ENCODE measurements at regions not wholly inside any gene's neighbourhood (a gene's known extent, or its start where the extent isn't known, plus 50 kb on each side); places are given as distances from the start of the nearest gene placed in this dataset.

DNA sequence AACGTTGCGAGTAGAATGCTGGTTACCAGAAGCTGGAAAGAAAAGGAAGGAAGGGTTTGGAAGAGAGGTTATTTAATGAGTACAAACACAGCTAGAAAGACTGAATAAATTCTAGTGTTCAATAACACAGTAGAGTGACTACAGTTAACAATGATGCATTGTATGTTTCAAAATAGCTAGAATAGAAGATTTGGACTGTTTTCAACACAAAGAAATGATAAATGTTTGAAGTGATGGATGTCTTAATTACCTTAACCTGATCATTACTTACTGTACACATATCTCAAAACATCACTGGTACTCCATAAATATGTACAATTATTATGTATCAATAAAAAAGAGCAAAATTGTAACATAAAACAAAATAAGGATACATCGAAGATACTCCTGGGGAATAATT, 1221.8 kb upstream of the SEL1L start:
- H4K8ac ChIP-seq (ENCODE audit: low read length) = no peak overlapping the region
- peaks cover 6% of the 10 kb centered on the region for H3K9me3 ChIP-seq (ENCODE audit: control insufficient read depth, low read length)
- no peak overlapping the region for H2BK15ac ChIP-seq (ENCODE audit: low read depth, poor library complexity, severe bottlenecking)
- DNase-seq = no peak
- no peak overlapping the region for H3K14ac ChIP-seq (ENCODE audit: low read length in 2 of 2)
- H3K4me3 ChIP-seq (ENCODE audit: insufficient read depth in 1 of 2, low read depth in 1 of 2, low read length in 2 of 2) = no peak overlapping the region
- H3K79me1 ChIP-seq (replicated peaks; ENCODE audit: low read length, poor library complexity, severe bottlenecking) = no peaks in the 10 kb centered on the region
- H4K91ac ChIP-seq (ENCODE audit: low read length) = no peak overlapping the region
- no peak overlapping the region for H2AFZ ChIP-seq (ENCODE audit: low read depth, low read length)
- H3K18ac ChIP-seq (ENCODE audit: low read depth in 1 of 2, low read length in 2 of 2) = no peak overlapping the region
- H3K4me1 ChIP-seq (ENCODE audit: control insufficient read depth, insufficient read depth, low read depth, low read length) = no peaks in the 10 kb centered on the region
- H2BK12ac ChIP-seq (ENCODE audit: low read length in 2 of 2) = no peak overlapping the region
- no peak overlapping the region for H2BK5ac ChIP-seq (ENCODE audit: low read depth, low read length, poor library complexity, severe bottlenecking)
- WGBS = 95% methylated on average over 2 of the region's 3 CpGs
- H3K27me3 ChIP-seq (ENCODE audit: control insufficient read depth in 1 of 2, insufficient read depth in 1 of 2, low read length in 2 of 2) = no peaks in the 10 kb centered on the region
- H3K4me2 ChIP-seq (ENCODE audit: low read length, poor library complexity, severe bottlenecking) = no peak overlapping the region
- H2BK120ac ChIP-seq (ENCODE audit: low read depth, low read length) = no peak overlapping the region
- no peak overlapping the region for H3K4ac ChIP-seq (ENCODE audit: low read depth in 1 of 2, low read length in 2 of 2)
- H2AK5ac ChIP-seq (ENCODE audit: low read length, severe bottlenecking) = no peak overlapping the region
- H3K9ac ChIP-seq (ENCODE audit: low read length) = no peak overlapping the region
- H3K36me3 ChIP-seq (ENCODE audit: control insufficient read depth in 1 of 2, insufficient read depth in 2 of 2, low read depth in 1 of 2, low read length in 2 of 2) = no peaks in the 10 kb centered on the region
- H3K27ac ChIP-seq (ENCODE audit: low read length, poor library complexity, severe bottlenecking) = no peak overlapping the region
- H3K23ac ChIP-seq (ENCODE audit: low read length in 2 of 2) = no peak overlapping the region

DNA sequence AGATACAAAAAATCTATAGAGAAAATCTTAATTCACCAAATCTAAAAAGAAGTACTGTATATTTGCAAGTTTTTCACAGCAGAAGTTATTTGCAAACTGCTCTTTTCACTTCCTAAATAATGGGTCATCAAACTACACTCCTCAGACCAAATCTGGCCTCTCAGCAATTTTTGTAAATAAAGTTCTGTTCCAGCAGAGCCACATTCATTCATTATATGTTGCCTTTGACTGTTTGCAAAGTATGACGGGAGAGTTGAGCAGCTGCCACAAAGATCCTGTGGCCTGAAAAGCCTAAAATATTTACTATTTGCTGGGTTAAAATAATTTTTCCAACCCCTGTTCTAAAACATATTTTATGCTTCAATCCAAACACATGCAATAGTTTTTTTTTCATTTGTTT, 1222.3 kb upstream of the SEL1L start:
- DNase-seq = no peak
- H2AFZ ChIP-seq (ENCODE audit: low read depth, low read length) = no peak overlapping the region
- no peak overlapping the region for H3K14ac ChIP-seq (ENCODE audit: low read length in 2 of 2)
- H2BK5ac ChIP-seq (ENCODE audit: low read depth, low read length, poor library complexity, severe bottlenecking) = no peak overlapping the region
- no peaks in the 10 kb centered on the region for H3K79me1 ChIP-seq (replicated peaks; ENCODE audit: low read length, poor library complexity, severe bottlenecking)
- H4K8ac ChIP-seq (ENCODE audit: low read length) = no peak overlapping the region
- no peak overlapping the region for H3K4ac ChIP-seq (ENCODE audit: low read depth in 1 of 2, low read length in 2 of 2)
- H2BK15ac ChIP-seq (ENCODE audit: low read depth, poor library complexity, severe bottlenecking) = no peak overlapping the region
- no peak overlapping the region for H3K4me2 ChIP-seq (ENCODE audit: low read length, poor library complexity, severe bottlenecking)
- H2BK12ac ChIP-seq (ENCODE audit: low read length in 2 of 2) = no peak overlapping the region
- no peak overlapping the region for H3K9ac ChIP-seq (ENCODE audit: low read length)
- no peaks in the 10 kb centered on the region for H3K4me1 ChIP-seq (ENCODE audit: control insufficient read depth, insufficient read depth, low read depth, low read length)
- no peak overlapping the region for H2AK5ac ChIP-seq (ENCODE audit: low read length, severe bottlenecking)
- no peak overlapping the region for H3K27ac ChIP-seq (ENCODE audit: low read length, poor library complexity, severe bottlenecking)
- H3K36me3 ChIP-seq (ENCODE audit: control insufficient read depth in 1 of 2, insufficient read depth in 2 of 2, low read depth in 1 of 2, low read length in 2 of 2) = no peaks in the 10 kb centered on the region
- no peak overlapping the region for H3K18ac ChIP-seq (ENCODE audit: low read depth in 1 of 2, low read length in 2 of 2)
- H3K27me3 ChIP-seq (ENCODE audit: control insufficient read depth in 1 of 2, insufficient read depth in 1 of 2, low read length in 2 of 2) = no peaks in the 10 kb centered on the region
- H3K23ac ChIP-seq (ENCODE audit: low read length in 2 of 2) = no peak overlapping the region
- no peak overlapping the region for H4K91ac ChIP-seq (ENCODE audit: low read length)
- H3K4me3 ChIP-seq (ENCODE audit: insufficient read depth in 1 of 2, low read depth in 1 of 2, low read length in 2 of 2) = no peak overlapping the region
- peaks cover 6% of the 10 kb centered on the region for H3K9me3 ChIP-seq (ENCODE audit: control insufficient read depth, low read length)
- WGBS = 100% methylated on average over 1 of the region's 1 CpG
- no peak overlapping the region for H2BK120ac ChIP-seq (ENCODE audit: low read depth, low read length)

DNA sequence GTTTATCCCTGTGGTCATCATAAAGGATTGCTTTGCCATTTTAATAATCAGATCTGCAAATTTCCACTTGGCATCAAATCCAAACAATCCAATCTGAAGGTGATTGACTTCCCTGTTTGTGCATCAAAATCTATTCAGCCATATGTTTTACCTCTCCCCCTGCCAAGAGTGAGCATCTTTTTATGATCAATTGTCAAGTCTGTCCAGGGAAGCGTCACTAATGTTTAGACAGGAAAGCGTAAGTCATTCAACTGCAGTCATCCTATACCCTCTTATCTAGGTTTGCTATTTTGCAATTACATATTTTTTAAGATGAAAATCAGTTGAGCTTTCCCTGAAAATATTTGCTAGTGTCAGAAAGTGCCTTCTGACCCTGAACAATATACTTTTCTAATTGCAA, 1224.1 kb upstream of the SEL1L start:
- no peaks in the 10 kb centered on the region for H3K27me3 ChIP-seq (ENCODE audit: control insufficient read depth in 1 of 2, insufficient read depth in 1 of 2, low read length in 2 of 2)
- no peak overlapping the region for H2BK15ac ChIP-seq (ENCODE audit: low read depth, poor library complexity, severe bottlenecking)
- no peak overlapping the region for H3K23ac ChIP-seq (ENCODE audit: low read length in 2 of 2)
- H3K4me2 ChIP-seq (ENCODE audit: low read length, poor library complexity, severe bottlenecking) = no peak overlapping the region
- no peak overlapping the region for H3K14ac ChIP-seq (ENCODE audit: low read length in 2 of 2)
- no peak overlapping the region for H2BK120ac ChIP-seq (ENCODE audit: low read depth, low read length)
- no peak overlapping the region for H2BK5ac ChIP-seq (ENCODE audit: low read depth, low read length, poor library complexity, severe bottlenecking)
- H2BK12ac ChIP-seq (ENCODE audit: low read length in 2 of 2) = no peak overlapping the region
- no peak for DNase-seq
- no peak overlapping the region for H2AFZ ChIP-seq (ENCODE audit: low read depth, low read length)
- H3K18ac ChIP-seq (ENCODE audit: low read depth in 1 of 2, low read length in 2 of 2) = no peak overlapping the region
- peaks cover 6% of the 10 kb centered on the region for H3K9me3 ChIP-seq (ENCODE audit: control insufficient read depth, low read length)
- no peak overlapping the region for H3K27ac ChIP-seq (ENCODE audit: low read length, poor library complexity, severe bottlenecking)
- H3K9ac ChIP-seq (ENCODE audit: low read length) = no peak overlapping the region
- no peaks in the 10 kb centered on the region for H3K4me1 ChIP-seq (ENCODE audit: control insufficient read depth, insufficient read depth, low read depth, low read length)
- H3K79me1 ChIP-seq (replicated peaks; ENCODE audit: low read length, poor library complexity, severe bottlenecking) = no peaks in the 10 kb centered on the region
- H3K4me3 ChIP-seq (ENCODE audit: insufficient read depth in 1 of 2, low read depth in 1 of 2, low read length in 2 of 2) = no peak overlapping the region
- H4K91ac ChIP-seq (ENCODE audit: low read length) = no peak overlapping the region
- H3K4ac ChIP-seq (ENCODE audit: low read depth in 1 of 2, low read length in 2 of 2) = no peak overlapping the region
- no peak overlapping the region for H2AK5ac ChIP-seq (ENCODE audit: low read length, severe bottlenecking)
- no peaks in the 10 kb centered on the region for H3K36me3 ChIP-seq (ENCODE audit: control insufficient read depth in 1 of 2, insufficient read depth in 2 of 2, low read depth in 1 of 2, low read length in 2 of 2)
- H4K8ac ChIP-seq (ENCODE audit: low read length) = no peak overlapping the region
- no CpG with 5 or more reads among the region's 2 CpGs for WGBS

DNA sequence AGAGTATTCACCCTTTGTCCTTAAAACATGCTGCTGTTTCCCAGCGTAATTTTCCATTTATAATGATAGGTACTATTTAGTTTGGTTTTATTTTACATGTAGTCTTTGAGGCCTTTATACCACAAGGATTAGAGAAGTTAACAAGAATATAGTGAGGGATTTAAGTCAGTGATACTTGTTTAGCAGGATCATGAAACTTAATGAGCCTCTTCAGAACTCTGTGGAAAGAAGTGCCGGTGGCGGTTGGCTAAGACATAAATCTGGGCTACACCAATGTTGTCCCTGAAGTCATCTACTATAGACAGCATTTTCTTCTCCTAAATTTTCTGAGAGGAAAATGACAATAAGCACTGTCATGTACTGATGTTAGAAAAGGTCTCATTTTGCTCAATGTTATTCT, 1226.0 kb upstream of the SEL1L start:
- Histone ChIP-seq H2BK120ac (ENCODE audit: low read depth, low read length) (no peak overlapping the region), H4K91ac (ENCODE audit: low read length) (no peak overlapping the region), H3K27ac (ENCODE audit: low read length, poor library complexity, severe bottlenecking) (no peak overlapping the region), H3K4ac (ENCODE audit: low read depth in 1 of 2, low read length in 2 of 2) (no peak overlapping the region), H3K27me3 (ENCODE audit: control insufficient read depth in 1 of 2, insufficient read depth in 1 of 2, low read length in 2 of 2) (no peaks in the 10 kb centered on the region), H3K4me1 (ENCODE audit: control insufficient read depth, insufficient read depth, low read depth, low read length) (no peaks in the 10 kb centered on the region), H2BK5ac (ENCODE audit: low read depth, low read length, poor library complexity, severe bottlenecking) (no peak overlapping the region), H2AFZ (ENCODE audit: low read depth, low read length) (no peak overlapping the region), H4K8ac (ENCODE audit: low read length) (no peak overlapping the region), H3K23ac (ENCODE audit: low read length in 2 of 2) (no peak overlapping the region), H2BK15ac (ENCODE audit: low read depth, poor library complexity, severe bottlenecking) (no peak overlapping the region), H3K4me3 (ENCODE audit: insufficient read depth in 1 of 2, low read depth in 1 of 2, low read length in 2 of 2) (no peak overlapping the region), H3K36me3 (ENCODE audit: control insufficient read depth in 1 of 2, insufficient read depth in 2 of 2, low read depth in 1 of 2, low read length in 2 of 2) (no peaks in the 10 kb centered on the region), H3K18ac (ENCODE audit: low read depth in 1 of 2, low read length in 2 of 2) (no peak overlapping the region), H3K9ac (ENCODE audit: low read length) (no peak overlapping the region), H2AK5ac (ENCODE audit: low read length, severe bottlenecking) (no peak overlapping the region), H2BK12ac (ENCODE audit: low read length in 2 of 2) (no peak overlapping the region), H3K14ac (ENCODE audit: low read length in 2 of 2) (no peak overlapping the region), H3K79me1 (replicated peaks; ENCODE audit: low read length, poor library complexity, severe bottlenecking) (no peaks in the 10 kb centered on the region), H3K4me2 (ENCODE audit: low read length, poor library complexity, severe bottlenecking) (no peak overlapping the region), H3K9me3 (ENCODE audit: control insufficient read depth, low read length) (no peaks in the 10 kb centered on the region)
- WGBS = 80% methylated on average over 1 of the region's 3 CpGs
- DNase-seq = no peak
